ENCODE measurements at regions not wholly inside any gene's neighbourhood (a gene's known extent, or its start where the extent isn't known, plus 50 kb on each side); places are given as distances from the start of the nearest gene placed in this dataset.

GRCh38 chr12:98373025-98373554 lies 142.3 kb upstream of the TMPO start:
- FAIRE-seq: peak; percentile 91
- DNase-seq (ENCODE audit: insufficient read length, low spot score): no peak
- peak; percentile 86 for TF ChIP-seq CTCF (IDR thresholded peaks at IDR 0.05; ENCODE audit: insufficient read depth, missing control alignments)

- DNase-seq (ENCODE audit: insufficient read length, low spot score): no peak
- FAIRE-seq: no peak
- no peak for TF ChIP-seq CTCF (IDR thresholded peaks at IDR 0.05; ENCODE audit: insufficient read depth, missing control alignments)
Observed at GRCh38 chr12:98374007-98374406, 141.4 kb upstream of the TMPO start.

GRCh38 chr12:98379106-98379505 lies 136.3 kb upstream of the TMPO start:
- no peak for TF ChIP-seq CTCF (IDR thresholded peaks at IDR 0.05; ENCODE audit: insufficient read depth, missing control alignments)
- DNase-seq (ENCODE audit: insufficient read length, low spot score): no peak
- no peak for FAIRE-seq

GRCh38 chr12:98385641-98386040 lies 129.7 kb upstream of the TMPO start:
- no peak for FAIRE-seq
- no peak for DNase-seq (ENCODE audit: insufficient read length, low spot score)
- TF ChIP-seq CTCF (IDR thresholded peaks at IDR 0.05; ENCODE audit: insufficient read depth, missing control alignments): no peak

DNA sequence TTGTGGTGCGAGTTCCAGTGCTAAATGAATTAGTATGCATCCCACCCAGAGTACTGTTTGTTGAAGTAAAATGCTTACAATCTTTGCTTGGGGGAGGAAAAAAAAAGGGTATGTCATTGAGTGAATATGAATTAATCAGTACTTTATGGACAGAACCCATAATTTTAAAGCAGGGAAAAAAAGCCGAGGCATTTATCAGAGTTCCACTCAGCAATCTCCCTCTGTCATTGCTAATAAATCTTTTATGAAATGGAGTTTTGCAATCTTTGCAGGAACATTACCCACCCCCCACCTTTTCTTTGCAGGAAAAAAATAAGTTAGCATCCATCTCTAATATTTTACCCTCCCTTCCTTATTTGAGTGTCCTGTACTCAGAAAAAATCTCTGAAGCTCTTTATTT lies 127.9 kb upstream of the TMPO start:
- FAIRE-seq (no peak), DNase-seq (ENCODE audit: insufficient read length, low spot score) (no peak)
- no peak for TF ChIP-seq CTCF (IDR thresholded peaks at IDR 0.05; ENCODE audit: insufficient read depth, missing control alignments)

DNA sequence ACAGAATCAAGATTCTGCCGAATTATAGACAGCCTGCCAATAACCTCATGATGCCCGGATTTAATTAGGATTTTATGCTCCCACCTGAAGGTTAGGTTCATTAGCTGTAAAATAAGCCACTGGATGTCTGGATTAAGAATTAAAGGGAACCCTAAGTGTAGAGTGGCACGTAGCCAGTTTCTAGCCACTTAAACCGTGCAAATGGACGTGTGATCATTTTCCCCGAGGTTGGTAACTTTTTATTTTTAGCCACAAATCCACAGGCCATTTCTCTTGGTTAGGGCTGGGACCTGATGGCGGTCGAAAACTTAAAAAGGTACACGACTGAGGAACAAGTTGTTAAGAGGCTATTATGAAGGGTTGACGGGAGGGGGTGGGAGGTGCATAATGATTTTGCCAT lies 127.3 kb upstream of the TMPO start:
- FAIRE-seq (no peak), DNase-seq (ENCODE audit: insufficient read length, low spot score) (no peak)
- no peak for TF ChIP-seq CTCF (IDR thresholded peaks at IDR 0.05; ENCODE audit: insufficient read depth, missing control alignments)

GRCh38 chr12:98389593-98389992 lies 125.8 kb upstream of the TMPO start:
- TF ChIP-seq CTCF (IDR thresholded peaks at IDR 0.05; ENCODE audit: insufficient read depth, missing control alignments): no peak
- DNase-seq (ENCODE audit: insufficient read length, low spot score) (no peak), FAIRE-seq (no peak)
